Bronchial epithelial cell (primary cell): ENCODE measurements at regions not wholly inside any gene's neighbourhood (a gene's known extent, or its start where the extent isn't known, plus 50 kb on each side); places are given as distances from the start of the nearest gene placed in this dataset.
A peak's percentile ranks its signal among the peaks of the same experiment; 100 is the strongest.

Experiments
- DNase-seq: peaks from one replicate; pipeline ENCODE4 v3.0.0-alpha.2; 2010; ENCODE audit warnings: low read depth
- FAIRE-seq: peaks from 2 replicates; lab custom pipeline; 2011; peaks lifted over from hg19 to GRCh38; lab: Jason Lieb, UNC
- H3K27me3 ChIP-seq: 2 replicates; pipeline ENCODE4 v1.5.1; 2011; ENCODE audit warnings: low read length; ENCODE audit not compliant: control insufficient read depth, insufficient read depth
- H3K36me3 ChIP-seq: 2 replicates; pipeline ENCODE4 v1.5.1; 2011; ENCODE audit warnings: low read length; ENCODE audit not compliant: control insufficient read depth, insufficient read depth
- H3K4me3 ChIP-seq: 2 replicates; pipeline ENCODE4 v1.5.1; 2011; ENCODE audit warnings: mild to moderate bottlenecking, low read depth, low read length, control low read depth
- CTCF ChIP-seq: IDR thresholded peaks from 2 replicates; pipeline ENCODE4 v1.5.1; 2011; ENCODE audit warnings: mild to moderate bottlenecking, moderate library complexity, low read length, control low read depth, inconsistent platforms; ENCODE audit not compliant: insufficient read depth, severe bottlenecking

GRCh38 chr3:160140756-160141155, 84.5 kb upstream of the C3orf80 start:
- no peak for DNase-seq
- H3K36me3 ChIP-seq = no peaks in the 10 kb centered on the region
- no peak for FAIRE-seq
- TF ChIP-seq CTCF = no peak
- no peaks in the 10 kb centered on the region for H3K27me3 ChIP-seq
- H3K4me3 ChIP-seq = no peak overlapping the region

- no peak for DNase-seq
- no peaks in the 10 kb centered on the region for H3K27me3 ChIP-seq
- H3K4me3 ChIP-seq = no peak overlapping the region
- no peak for TF ChIP-seq CTCF
- FAIRE-seq = no peak
- H3K36me3 ChIP-seq = no peaks in the 10 kb centered on the region
Measured at GRCh38 chr3:160141485-160142185, 83.6 kb upstream of the C3orf80 start.

DNA sequence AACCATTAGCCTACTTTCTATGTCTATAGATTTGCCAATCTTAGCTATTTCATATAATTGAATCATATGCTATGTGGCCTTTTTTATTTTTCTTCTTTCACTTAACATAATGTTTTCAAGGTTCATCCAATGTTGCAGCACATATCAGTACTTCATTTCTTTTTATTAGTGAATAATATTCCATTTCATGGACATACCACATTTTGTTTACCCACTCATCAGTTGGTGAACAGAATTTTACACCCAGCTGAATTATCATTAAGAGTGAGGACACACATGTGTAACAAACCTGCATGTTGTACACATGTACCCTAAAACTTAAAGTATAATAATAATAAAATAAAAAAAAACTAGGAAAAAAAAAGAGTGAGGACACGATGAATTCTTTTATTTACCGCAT, 81.7 kb upstream of the C3orf80 start:
- no peak for FAIRE-seq
- TF ChIP-seq CTCF = no peak
- DNase-seq = no peak

GRCh38 chr3:160150066-160150465, 75.2 kb upstream of the C3orf80 start:
- Histone ChIP-seq H3K27me3 (no peaks in the 10 kb centered on the region), H3K4me3 (no peak overlapping the region), H3K36me3 (no peaks in the 10 kb centered on the region)
- no peak for DNase-seq
- no peak for FAIRE-seq
- no peak for TF ChIP-seq CTCF

More for the DNA sequence above, 81.7 kb upstream of the C3orf80 start:
- Histone ChIP-seq H3K36me3 (no peaks in the 10 kb centered on the region), H3K27me3 (no peaks in the 10 kb centered on the region), H3K4me3 (no peak overlapping the region)

DNA sequence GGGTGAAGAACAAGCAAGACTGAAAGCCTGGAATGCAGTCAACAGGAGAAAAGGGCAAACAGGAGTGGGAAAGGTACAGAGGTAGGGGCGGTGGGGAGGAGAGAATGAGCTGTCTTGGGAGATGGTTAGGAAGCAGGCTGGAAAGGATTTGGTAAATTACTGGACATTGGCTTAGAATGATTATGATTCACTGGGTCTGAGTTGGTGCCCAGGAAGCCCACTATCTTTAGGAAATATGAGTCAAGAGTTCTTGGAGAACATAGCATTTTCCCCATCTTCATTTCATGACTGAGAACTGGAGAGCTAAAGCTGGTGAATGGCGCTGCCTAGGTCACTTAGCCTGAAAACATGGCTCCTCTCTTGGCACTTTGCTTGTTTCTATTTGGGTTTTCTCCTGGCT, 74.7 kb upstream of the C3orf80 start:
- no peaks in the 10 kb centered on the region for H3K36me3 ChIP-seq
- FAIRE-seq = no peak
- H3K27me3 ChIP-seq = no peaks in the 10 kb centered on the region
- no peak overlapping the region for H3K4me3 ChIP-seq
- no peak for TF ChIP-seq CTCF
- peak; percentile 28 for DNase-seq

DNA sequence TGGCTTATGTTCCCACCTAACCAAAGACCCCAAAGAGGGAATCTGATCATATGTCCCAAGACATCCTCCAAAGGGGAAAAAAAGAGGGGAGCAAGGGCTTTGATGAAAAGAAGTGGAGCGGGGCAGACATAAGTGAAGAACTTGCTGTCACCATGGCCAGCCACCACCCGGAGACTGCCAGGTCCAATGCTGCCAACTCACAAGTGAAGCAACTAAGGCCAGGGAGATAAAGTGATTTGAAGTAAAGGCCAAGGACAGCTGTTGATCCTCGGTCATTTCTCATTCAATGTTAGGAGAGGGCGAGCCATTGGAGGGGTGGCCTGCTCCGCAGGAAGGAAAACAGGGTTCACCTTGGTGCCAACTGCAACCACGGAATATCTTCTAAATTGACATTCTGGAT, 72.6 kb upstream of the C3orf80 start:
- no peaks in the 10 kb centered on the region for H3K36me3 ChIP-seq
- H3K4me3 ChIP-seq = no peak overlapping the region
- peaks cover 1% of the 10 kb centered on the region for H3K27me3 ChIP-seq
- DNase-seq = no peak
- TF ChIP-seq CTCF = no peak
- FAIRE-seq = no peak
